GM12864 (cell line): ENCODE measurements at regions not wholly inside any gene's neighbourhood (a gene's known extent, or its start where the extent isn't known, plus 50 kb on each side); places are given as distances from the start of the nearest gene placed in this dataset.

Source experiments
- DNase-seq: peaks from one replicate; pipeline ENCODE4 v3.0.0-alpha.2; 2011; ENCODE audit warnings: low read depth
- H3K4me3 ChIP-seq: 2 replicates; pipeline ENCODE4 v1.5.1; 2011; ENCODE audit warnings: mild to moderate bottlenecking, low read depth, low read length, control low read depth
- CTCF ChIP-seq: IDR thresholded peaks from 2 replicates; pipeline ENCODE4 v1.5.1; 2011; ENCODE audit warnings: low read depth, mild to moderate bottlenecking, moderate library complexity, low read length, control low read depth, inconsistent platforms; ENCODE audit errors: missing control alignments

- DNase-seq: no peak
- TF ChIP-seq CTCF: no peak
These were observed 130.6 kb upstream of the LSM8 start for GRCh38 chr7:118053353-118053752.

GRCh38 chr7:118054529-118054928 is 129.4 kb upstream of the LSM8 start:
- TF ChIP-seq CTCF: no peak
- no peak overlapping the region for H3K4me3 ChIP-seq
- no peak for DNase-seq

More at GRCh38 chr7:118053353-118053752, 130.6 kb upstream of the LSM8 start:
- H3K4me3 ChIP-seq: no peak overlapping the region

DNA sequence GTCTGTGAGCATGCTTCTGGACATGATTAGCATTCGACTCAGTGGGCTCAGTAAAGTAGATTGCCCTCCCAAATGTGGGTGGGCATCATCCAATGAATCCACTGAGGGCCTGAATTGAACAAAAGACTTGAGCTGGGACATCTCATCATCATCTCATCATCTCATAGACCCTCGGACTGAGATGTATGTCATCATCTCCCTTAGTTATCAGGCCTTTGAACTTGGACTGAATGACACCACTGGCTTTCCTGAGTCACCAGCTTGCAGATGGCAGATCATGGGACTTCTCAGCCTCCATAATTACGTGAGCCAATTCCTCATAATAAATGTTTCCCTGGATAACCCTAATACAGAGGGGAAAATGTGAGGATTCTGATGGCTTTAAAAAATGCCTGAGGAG is 128.3 kb upstream of the LSM8 start:
- no peak overlapping the region for H3K4me3 ChIP-seq
- no peak for DNase-seq
- TF ChIP-seq CTCF: no peak

- TF ChIP-seq CTCF: no peak
- H3K4me3 ChIP-seq: no peak overlapping the region
- DNase-seq: no peak
These were observed 126.6 kb upstream of the LSM8 start for GRCh38 chr7:118057404-118057803.

DNA sequence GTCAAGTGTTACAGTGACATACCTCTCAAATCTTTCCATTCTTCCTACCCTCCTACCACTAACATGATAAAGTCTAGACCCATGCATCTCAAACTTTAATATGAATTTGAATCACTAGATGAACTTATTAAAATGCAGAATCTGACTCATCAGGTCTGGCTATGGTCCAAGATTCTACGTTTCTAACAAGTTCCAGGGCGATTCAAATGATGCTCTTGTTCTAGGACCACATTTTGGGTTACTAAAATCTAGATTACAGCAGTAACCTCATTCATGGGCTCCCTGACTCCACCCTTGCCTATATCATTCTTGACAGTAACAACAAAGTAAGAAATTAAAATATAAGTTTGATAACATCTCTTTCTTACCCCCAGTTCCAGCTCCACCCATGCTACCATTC is 124.8 kb upstream of the LSM8 start:
- TF ChIP-seq CTCF: no peak
- DNase-seq: no peak

GRCh38 chr7:118060692-118061091 is 123.3 kb upstream of the LSM8 start:
- no peak overlapping the region for H3K4me3 ChIP-seq
- no peak for DNase-seq
- no peak for TF ChIP-seq CTCF

More for the DNA sequence above, 124.8 kb upstream of the LSM8 start:
- H3K4me3 ChIP-seq: no peak overlapping the region

DNA sequence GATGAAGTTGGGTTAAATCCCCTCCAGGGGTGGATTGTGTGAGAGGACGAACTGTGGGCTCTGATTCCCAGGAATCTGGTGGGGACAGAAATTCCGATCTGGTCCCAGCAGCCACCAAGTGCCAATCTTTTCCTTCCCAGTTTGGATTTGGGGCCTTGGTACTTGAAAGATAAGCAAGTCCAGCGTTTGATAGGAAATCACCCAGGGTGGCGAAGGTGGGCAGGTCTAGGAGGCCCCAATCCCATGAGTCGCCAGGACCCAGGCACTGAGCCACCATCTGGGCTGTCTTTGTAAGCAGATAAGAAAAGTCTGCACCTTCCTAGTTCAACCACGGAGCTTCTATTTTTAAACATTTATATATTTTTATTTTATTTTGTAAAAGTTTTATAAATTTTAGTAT is 122.6 kb upstream of the LSM8 start:
- H3K4me3 ChIP-seq: no peak overlapping the region
- no peak for TF ChIP-seq CTCF
- DNase-seq: no peak
